HG03095 (cell line): ENCODE measurements at regions not wholly inside any gene's neighbourhood (a gene's known extent, or its start where the extent isn't known, plus 50 kb on each side); places are given as distances from the start of the nearest gene placed in this dataset.
"Not testable (repeated sequence)": the region's sequence is repeated elsewhere in the genome, so short reads cannot be mapped to it uniquely, and the experiment has no call there.

ENCODE experiments used
- ATAC-seq: cut with Tn5 transposase; IDR thresholded peaks from one replicate; pipeline ENCODE4 v1.9.1; 2021; ENCODE audit warnings: moderate library complexity; ENCODE audit not compliant: unreplicated experiment

- ATAC-seq = no peak
Observed at GRCh38 chr4:12612876-12613275, 871.3 kb downstream of the RAB28 start.

- not testable (repeated sequence) for ATAC-seq
Observed at GRCh38 chr4:12609212-12609875, 874.8 kb downstream of the RAB28 start.

- ATAC-seq = no peak
Observed at GRCh38 chr4:12595986-12596385, 888.2 kb downstream of the RAB28 start.

- ATAC-seq = no peak
Observed at GRCh38 chr4:12595489-12595888, 888.7 kb downstream of the RAB28 start.

GRCh38 chr4:12588582-12588981 lies 895.6 kb downstream of the RAB28 start:
- no peak for ATAC-seq

- ATAC-seq = no peak
Observed at GRCh38 chr4:12586242-12587006, 897.7 kb downstream of the RAB28 start.

GRCh38 chr4:12584116-12584875 lies 899.8 kb downstream of the RAB28 start:
- no peak for ATAC-seq

- no peak for ATAC-seq
Observed at GRCh38 chr4:12583275-12583674, 900.9 kb downstream of the RAB28 start.

GRCh38 chr4:12580787-12581186 lies 903.4 kb downstream of the RAB28 start:
- ATAC-seq = no peak

- no peak for ATAC-seq
Observed at GRCh38 chr4:12579172-12579571, 905.0 kb downstream of the RAB28 start.

GRCh38 chr4:12576409-12576808 lies 907.7 kb downstream of the RAB28 start:
- no peak for ATAC-seq

GRCh38 chr4:12573716-12574115 lies 910.4 kb downstream of the RAB28 start:
- no peak for ATAC-seq

- no peak for ATAC-seq
Observed at GRCh38 chr4:12562476-12563140, 921.5 kb downstream of the RAB28 start.

- no peak for ATAC-seq
Observed at GRCh38 chr4:12562021-12562420, 922.1 kb downstream of the RAB28 start.

GRCh38 chr4:12555011-12555410 lies 929.1 kb downstream of the RAB28 start:
- no peak for ATAC-seq

GRCh38 chr4:12548678-12549077 lies 935.5 kb downstream of the RAB28 start:
- ATAC-seq = no peak

GRCh38 chr4:12545812-12546211 lies 938.3 kb downstream of the RAB28 start:
- ATAC-seq = no peak

- ATAC-seq = no peak
Observed at GRCh38 chr4:12538162-12538561, 946.0 kb downstream of the RAB28 start.

GRCh38 chr4:12534684-12535083 lies 949.5 kb downstream of the RAB28 start:
- ATAC-seq = no peak

- ATAC-seq = no peak
Observed at GRCh38 chr4:12519426-12519825, 964.7 kb downstream of the RAB28 start.

GRCh38 chr4:12507868-12508481 lies 976.2 kb downstream of the RAB28 start:
- no peak for ATAC-seq
